Nucleus accumbens (tissue), 56 donors: ENCODE measurements at regions not wholly inside any gene's neighbourhood (a gene's known extent, or its start where the extent isn't known, plus 50 kb on each side); places are given as distances from the start of the nearest gene placed in this dataset.
"Not testable (repeated sequence)": the region's sequence is repeated elsewhere in the genome, so short reads cannot be mapped to it uniquely, and the experiment has no call there.

ENCODE experiments used
- DNase-seq, 56 donors: peaks; one replicate each; lab custom pipeline; 2025; lab: John Stamatoyannopoulos, UW

GRCh38 chr4:53886090-53886489, 178.3 kb downstream of the CHIC2 start:
- DNase-seq = peak in 1 of 56 donors; percentile 5

DNA sequence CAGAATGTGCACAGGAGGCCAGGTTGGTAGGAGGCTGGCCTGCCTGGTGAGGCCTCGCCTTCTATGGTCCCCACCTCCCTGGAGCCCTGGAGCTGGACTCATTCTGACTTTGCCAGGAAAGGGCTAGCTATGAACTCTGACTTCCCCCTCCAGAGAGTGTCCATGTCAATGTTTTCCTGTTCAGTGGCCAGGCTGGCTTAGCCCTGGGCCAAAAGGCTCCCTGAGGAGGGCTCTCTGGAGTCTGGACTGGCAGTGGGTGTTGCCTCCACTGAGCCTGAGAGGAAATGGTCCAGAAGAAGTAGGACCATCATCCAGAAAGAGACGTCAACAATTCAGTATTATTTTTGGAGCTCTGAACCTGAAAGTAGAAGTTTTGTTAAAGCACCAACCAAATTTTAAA, 178.7 kb downstream of the CHIC2 start:
- DNase-seq = no peak

- DNase-seq = not testable (repeated sequence)
Measured at GRCh38 chr4:53877096-53877495, 187.3 kb downstream of the CHIC2 start.

DNA sequence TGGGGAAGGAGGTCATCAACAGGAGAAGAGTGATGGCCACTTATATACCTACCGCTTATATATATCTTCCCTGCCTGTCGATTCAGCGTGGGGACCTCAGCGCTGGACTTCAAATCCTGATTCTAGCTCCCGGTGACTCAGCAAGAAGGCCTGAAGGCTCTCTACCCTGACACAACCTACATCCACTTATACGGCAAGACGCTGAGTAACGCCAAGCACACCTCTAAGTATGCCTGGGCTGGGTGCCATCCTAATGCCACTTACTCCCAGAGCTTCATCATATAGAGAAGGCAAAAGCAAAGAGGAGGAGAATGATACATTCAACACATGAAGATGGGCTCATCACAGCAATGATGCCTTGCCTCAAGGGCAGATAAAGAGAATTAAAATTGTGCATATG, 198.3 kb downstream of the CHIC2 start:
- no peak for DNase-seq

DNA sequence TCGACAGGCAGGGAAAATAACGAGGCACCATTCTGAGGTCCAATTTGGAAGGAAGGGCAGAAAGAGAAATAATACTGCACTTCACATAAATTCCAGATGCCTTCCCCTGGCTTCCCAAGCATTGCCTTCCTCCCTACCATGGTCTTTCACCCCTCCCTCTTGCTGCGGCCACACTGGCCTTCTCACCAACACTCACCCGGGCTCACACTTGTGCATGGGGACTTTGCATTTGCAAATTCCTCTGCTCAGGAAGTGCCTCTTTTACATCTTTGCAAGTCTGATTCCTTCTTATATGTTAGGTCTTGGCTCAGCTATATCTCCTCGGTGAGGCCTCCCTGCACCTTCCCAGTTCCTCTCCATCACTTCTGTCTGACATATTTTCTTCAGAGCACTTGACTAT, 199.4 kb downstream of the CHIC2 start:
- no peak for DNase-seq

DNA sequence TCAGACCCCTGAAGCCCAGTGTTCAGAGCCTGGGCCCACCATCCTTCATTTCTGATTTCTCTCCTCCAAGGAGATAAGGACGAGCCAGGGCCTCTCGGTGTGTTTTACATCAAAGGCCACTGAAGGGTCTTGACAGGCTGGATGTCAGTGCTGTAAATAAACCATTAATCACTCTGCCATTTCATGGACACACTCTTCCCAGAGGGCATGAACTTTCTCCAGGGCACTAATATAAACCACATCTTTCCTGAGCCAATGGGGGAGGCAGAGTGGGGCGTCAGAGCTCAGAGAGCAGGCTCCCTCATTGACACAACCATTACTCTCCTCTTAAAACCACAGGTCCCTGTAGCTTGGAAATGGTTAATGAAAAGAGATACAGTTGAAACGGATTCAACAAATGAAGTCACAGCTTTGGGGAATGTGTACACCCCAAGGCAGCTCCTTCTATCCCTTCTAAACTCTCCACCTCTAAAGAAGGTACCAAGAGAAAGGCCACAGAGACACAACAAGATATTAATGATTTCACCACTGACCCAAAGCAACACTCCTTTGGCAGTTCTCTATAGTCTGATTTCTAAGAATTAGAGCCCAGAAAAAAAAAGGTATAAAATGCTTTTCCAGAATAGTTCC, 200.6 kb downstream of the CHIC2 start:
- no peak for DNase-seq

DNA sequence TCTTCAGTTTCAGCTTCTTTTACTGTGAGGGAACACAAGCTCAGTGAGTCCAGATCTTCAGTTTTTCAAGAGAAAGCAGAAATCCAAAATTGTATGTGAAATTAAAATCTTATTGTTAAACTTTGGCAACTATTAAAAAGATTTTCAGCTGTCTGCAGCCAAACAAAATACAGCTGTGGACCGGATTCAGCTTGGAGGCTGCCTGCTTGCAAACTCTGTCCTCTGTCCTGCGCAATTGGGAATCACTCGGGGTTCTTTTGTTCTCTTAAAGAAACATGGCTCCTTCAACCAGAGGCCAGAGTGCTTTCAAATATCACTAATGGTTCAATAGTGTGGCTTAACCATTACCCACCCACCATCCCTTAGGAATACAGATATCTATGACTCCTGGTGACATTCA, 201.2 kb downstream of the CHIC2 start:
- DNase-seq = no peak

DNA sequence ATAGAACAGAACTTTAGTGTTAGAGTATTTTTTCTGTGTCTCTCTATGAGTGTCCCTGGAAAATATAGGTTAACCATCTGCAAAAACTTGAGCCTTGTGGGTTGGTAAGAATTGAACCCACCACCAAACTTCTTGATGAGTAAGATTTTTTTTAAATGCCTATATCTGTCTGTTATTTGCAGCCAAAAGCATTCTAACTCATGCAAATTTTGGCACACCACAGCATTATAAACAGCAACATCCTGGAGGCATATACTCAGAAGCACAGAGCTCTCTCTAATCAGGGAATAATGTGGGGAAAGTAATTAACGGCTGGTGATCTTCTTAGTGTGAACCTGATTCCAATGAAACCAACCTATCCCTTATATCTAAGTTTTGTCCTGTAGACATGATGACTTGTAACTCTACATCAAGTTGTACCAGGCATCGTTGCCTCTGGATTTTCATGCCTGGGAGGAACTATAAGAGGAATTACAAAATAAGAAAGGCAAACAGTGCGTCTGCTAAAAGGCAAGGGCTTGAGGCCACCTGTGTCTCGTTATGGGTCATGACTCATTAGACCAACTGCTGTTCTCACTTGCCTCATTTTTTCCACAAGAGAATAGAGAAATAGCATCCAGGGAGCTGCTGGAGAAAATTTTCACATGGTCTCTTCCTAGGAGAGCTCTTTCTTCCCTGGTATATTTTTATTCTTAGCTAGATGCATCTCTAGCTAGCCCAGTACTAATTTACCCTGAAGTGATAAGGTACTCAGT, 202.4 kb downstream of the CHIC2 start:
- DNase-seq = no peak

DNA sequence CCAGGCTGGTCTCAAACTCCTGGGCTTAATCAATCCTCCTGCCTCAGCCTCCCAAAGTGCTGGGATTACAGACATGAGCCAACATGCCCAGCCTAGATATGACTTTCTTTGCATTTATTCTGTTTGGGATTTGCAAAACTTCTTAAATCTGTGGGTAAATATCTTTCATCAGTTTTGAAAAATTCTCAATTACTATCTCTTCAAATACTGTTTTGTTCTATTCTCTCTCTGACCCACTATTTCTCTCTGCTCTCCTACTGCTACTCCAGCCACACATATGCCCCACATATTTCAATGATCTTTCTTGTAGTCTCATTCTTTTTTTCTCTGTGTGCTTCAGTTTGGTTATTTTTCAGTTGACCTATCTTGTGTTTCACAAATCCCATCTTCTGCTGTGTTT, 205.1 kb downstream of the CHIC2 start:
- no peak for DNase-seq

DNA sequence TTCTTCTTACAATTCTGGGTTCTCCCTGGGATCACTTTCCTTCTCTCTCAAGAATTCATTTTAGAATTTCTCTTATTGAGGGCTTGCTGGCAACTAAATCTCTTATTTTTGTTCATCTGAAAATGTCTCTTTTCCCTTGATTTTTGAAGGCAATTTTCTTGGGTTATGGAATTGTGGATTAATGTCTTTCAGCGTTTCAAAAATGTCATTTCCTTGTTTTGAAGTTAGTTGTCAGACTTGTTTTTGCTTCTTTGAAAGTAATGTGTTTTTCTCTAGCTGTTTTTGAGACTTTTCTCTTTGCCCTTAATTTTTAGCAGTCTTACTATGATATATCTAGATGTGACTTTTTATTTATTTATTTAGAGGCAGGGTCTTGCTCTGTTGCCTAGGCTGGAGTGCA, 205.7 kb downstream of the CHIC2 start:
- DNase-seq = no peak

- DNase-seq = no peak
Measured at GRCh38 chr4:53855581-53856250, 208.7 kb downstream of the CHIC2 start.

DNA sequence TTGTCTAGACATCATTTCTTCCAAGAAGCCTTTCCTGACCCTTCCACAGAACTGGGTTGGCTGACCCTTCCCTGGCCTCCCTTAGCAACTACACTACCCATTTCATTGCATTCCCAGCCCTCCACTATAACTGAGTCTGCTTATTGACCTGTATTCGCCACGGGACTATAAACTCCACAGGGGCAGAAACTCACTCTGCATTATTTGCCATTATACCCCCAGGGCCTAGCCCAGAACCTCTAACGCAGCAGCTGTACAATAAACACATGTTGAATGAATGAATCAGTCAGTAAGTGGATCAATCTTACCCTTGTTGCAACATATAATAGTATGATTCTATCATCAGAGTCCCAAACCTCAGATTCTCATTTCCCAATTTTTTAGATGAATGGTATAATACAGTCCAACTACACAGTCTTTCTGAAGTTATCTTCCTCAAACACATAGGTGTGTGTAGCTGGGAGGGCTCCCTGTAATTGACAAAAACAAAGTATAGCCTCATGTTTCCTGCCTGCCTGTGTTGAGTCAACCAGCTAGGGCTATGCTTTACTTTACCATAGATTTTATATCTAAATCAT, 209.3 kb downstream of the CHIC2 start:
- DNase-seq = no peak

DNA sequence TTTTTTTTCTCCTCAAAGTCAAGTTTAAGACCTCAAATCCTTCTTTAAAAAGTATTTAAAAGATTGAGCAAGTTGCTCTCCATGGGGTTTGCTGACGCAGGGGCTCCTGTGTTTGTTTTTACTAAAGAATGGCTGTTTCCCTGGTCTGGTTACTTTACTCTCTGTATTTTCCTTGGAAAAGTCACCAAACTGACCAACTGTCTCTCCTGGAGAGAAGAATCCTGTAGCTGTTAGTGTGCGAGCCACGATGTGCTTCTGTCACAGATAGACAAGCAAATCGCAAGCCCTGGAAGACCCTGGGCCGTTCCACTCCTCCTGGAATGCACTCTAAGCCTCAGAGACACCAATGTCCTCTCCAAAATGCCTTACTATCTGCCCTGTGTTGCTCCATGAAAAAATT, 212.1 kb downstream of the CHIC2 start:
- DNase-seq = no peak

DNA sequence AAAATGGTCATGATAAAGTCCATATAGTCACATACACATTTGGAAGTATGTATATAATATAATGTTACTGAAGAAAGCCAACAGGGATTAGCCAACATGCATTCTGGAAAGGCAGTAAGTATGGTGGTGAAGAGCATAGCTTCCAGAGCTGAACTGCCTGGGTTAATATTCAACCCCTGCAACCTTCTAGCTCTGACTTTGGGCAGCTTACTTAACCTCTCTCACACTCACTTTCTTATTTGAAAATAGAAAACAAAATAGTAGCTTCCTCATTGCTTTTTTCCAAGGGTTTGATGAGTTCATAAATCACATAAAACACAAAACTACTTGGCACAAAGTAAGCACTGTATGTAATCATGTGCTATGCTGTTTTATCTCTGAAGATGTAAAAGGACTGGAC, 216.4 kb downstream of the CHIC2 start:
- no peak for DNase-seq

DNA sequence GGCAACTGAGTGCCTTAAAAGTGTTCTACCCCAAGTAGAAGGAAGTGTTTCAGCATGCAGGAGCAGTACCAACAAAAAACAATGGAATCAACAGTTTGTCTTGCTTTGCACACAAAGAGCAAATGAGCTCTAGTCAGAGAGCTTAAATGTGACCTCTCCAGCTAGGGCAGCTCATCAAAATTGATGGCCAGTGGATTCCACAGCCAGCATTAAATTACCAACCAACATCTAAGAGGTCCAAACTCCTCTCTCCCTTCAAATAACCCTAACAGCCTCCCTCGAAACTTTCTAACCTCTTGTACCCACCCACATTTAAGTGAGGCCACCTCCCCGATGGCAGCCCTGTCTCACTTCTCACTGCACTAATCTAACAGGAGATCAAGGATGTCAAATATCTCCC, 219.9 kb downstream of the CHIC2 start:
- no peak for DNase-seq

DNA sequence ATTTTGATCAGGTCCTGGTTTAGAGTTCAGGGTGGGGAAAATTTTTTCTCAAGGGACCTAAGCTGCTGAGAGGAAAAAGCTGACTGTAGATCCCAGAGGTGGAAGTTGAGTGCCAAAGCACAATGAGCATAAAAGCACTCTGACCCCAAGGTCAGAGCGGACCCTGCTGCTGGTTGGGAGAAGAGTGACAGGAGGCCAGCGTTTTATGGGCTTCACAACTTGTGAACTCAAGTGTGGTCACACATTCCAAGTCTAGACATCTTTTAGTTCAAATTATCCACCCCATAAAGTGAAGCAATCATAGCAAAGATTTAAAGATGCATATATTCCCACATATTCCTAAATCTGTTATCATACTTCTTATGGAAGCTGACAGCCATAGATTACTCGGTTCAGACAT, 220.3 kb downstream of the CHIC2 start:
- DNase-seq = no peak

GRCh38 chr4:53841711-53842110, 222.7 kb downstream of the CHIC2 start:
- no peak for DNase-seq

DNA sequence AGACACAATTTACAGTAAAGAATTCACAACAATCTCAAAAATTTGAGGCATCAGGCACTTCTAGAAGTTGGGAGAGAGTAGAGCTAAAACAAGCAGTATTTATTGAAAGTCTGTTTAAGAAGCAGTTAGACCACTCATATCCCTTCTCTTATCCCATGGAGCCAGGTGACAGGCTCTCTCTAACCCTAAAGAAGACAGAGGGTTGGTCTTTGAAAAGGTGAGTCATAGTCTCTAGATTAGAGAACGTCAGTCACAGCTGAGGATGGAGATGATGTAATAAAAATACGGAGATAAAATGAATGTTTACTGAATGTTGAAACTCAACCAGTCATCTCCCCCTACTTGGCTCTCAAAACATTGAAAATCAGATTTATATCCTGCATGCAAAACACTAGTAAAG, 223.8 kb downstream of the CHIC2 start:
- DNase-seq = no peak

DNA sequence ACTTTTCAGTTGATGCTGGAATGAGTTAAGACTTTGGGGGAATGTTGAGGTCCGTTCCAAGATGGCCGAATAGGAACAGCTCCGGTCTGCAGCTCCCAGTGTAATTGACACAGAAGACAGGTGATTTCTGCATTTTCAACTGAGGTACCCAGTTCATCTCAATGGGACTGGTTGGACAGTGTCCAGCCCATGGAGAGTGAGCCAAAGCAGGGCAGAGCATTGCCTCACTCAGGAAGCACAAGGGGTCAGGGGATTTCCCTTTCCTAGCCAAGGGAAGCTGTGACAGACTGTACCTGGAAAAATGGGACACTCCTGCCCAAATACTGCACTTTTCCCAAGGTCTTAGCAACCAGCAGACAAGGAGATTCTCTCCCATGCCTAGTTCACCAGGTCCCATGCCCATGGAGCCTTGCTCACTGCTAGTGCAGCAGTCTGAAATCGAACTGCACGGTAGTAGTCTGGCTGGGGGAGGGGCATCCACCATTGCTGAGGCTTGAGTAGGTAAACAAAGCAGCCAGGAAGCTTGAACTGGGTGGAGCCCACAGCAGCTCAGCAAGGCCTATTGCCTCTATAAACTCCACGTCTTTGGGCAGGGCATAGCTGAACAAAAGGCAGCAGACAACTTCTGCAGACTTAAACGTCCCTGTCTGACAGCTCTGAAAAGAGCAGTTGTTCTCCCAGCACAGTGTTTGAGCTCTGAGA, 231.0 kb downstream of the CHIC2 start:
- not testable (repeated sequence) for DNase-seq

DNA sequence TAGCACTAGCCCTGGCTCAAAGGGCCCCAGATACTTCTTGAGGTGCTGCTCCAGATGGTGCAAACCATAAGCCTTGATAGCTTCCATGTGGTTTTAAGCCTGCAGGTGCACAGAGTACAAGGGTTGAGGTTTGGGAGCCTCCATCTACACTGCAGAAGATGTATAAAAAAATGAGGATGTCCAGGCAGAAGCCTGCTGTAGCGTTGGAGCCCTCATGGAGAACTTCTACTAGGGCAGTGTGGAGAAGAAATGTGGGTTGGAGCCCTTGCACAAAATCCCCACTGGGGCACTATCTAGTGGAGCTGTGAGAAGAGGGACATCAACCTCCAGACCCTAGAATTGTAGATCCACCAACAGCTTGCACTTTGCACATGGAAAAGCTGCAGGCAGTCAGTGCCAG, 231.9 kb downstream of the CHIC2 start:
- DNase-seq = no peak

- no peak for DNase-seq
Measured at GRCh38 chr4:53830511-53830910, 233.9 kb downstream of the CHIC2 start.
